ENCODE measurements at regions not wholly inside any gene's neighbourhood (a gene's known extent, or its start where the extent isn't known, plus 50 kb on each side); places are given as distances from the start of the nearest gene placed in this dataset.
A peak's percentile ranks its signal among the peaks of the same experiment; 100 is the strongest.

DNA sequence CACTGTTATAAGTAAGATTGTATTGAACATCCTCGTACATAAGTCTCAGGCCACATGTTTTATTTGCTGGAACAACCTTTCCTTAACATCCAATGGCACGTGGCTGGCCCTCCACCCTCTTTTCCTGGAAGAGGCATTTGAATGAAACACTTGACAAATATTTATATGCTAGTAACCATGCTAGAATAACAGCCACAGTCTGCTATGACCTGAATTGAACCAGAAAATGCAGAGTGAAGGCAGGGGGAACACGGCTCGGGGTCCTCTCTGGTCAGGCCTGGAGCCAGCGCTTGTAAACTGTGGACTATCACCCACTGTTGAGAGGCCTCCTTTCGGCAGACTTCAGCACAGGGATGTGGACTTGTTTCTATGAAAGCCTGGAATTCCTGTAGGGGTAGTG is 198.2 kb upstream of the COPS8 start:
- Histone ChIP-seq H3K14ac (ENCODE audit: insufficient read length) (no peak overlapping the region), H3K23ac (ENCODE audit: insufficient read length) (no peak overlapping the region), H2BK5ac (ENCODE audit: low read depth, low read length) (no peak overlapping the region), H3K27me3 (replicated peaks in 1 of 4; ENCODE audit: control insufficient read depth in 3 of 4, extremely low read depth in 1 of 4, insufficient read depth in 3 of 4, low read length in 3 of 4) (no peaks in the 10 kb centered on the region), H3K56ac (replicated peaks; ENCODE audit: insufficient read length, low read depth, low read length) (no peak overlapping the region), H3K27ac (ENCODE audit: low read depth, low read length) (no peak overlapping the region), H2BK15ac (ENCODE audit: low read length) (no peak overlapping the region), H3K79me2 (ENCODE audit: control insufficient read depth in 1 of 2, insufficient read depth in 2 of 2, low read length in 2 of 2) (no peaks in the 10 kb centered on the region), H2AFZ (ENCODE audit: low read length) (no peak overlapping the region), H3K9ac (replicated peaks in 1 of 4; ENCODE audit: extremely low read depth in 1 of 4, low read depth in 3 of 4, low read length in 3 of 4) (no peak overlapping the region), H2BK20ac (ENCODE audit: low read length) (no peak overlapping the region), H2BK120ac (replicated peaks; ENCODE audit: low read depth, low read length) (no peak overlapping the region), H3K36me3 (ENCODE audit: control insufficient read depth in 2 of 4, insufficient read depth in 4 of 4, low read length in 3 of 4) (no peaks in the 10 kb centered on the region), H3K4ac (replicated peaks; ENCODE audit: insufficient read length, low read depth, low read length) (no peak overlapping the region), H2BK12ac (ENCODE audit: low read depth, low read length) (no peak overlapping the region), H4K5ac (ENCODE audit: insufficient read length, low read depth, low read length) (no peak overlapping the region), H3K23me2 (ENCODE audit: low read depth, low read length) (no peaks in the 10 kb centered on the region), H3K4me1 (replicated peaks in 1 of 4; ENCODE audit: control insufficient read depth in 3 of 4, insufficient read depth in 4 of 4, low read length in 3 of 4) (peaks cover 0 to 3% (median 0%) of the 10 kb centered on the region in 4 experiments; a peak in 2 of 7 replicates), H3K4me2 (ENCODE audit: insufficient read depth in 1 of 2, low read depth in 2 of 2, low read length in 2 of 2) (no peak overlapping the region), H4K20me1 (replicated peaks in 1 of 2; ENCODE audit: control insufficient read depth in 1 of 2, insufficient read depth in 2 of 2, low read length in 2 of 2) (no peaks in the 10 kb centered on the region), H3K9me3 (ENCODE audit: insufficient read depth in 2 of 2, low read depth in 1 of 2, low read length in 1 of 2) (no peaks in the 10 kb centered on the region), H3K4me3 (ENCODE audit: extremely low read depth in 1 of 4, insufficient read depth in 2 of 4, low read depth in 3 of 4, low read length in 4 of 4) (no peak overlapping the region), H2AK5ac (ENCODE audit: low read depth, low read length) (no peak overlapping the region), H4K91ac (replicated peaks; ENCODE audit: insufficient read length, low read length) (no peak overlapping the region), H3K79me1 (ENCODE audit: low read depth, low read length) (no peaks in the 10 kb centered on the region), H4K8ac (ENCODE audit: extremely low read depth, insufficient read depth, low read length) (no peak overlapping the region), H3K18ac (ENCODE audit: extremely low read depth, low read length) (no peak overlapping the region)
- FAIRE-seq (no peak), DNase-seq (ENCODE audit: low read depth in 1 of 2, low spot score in 2 of 2) (peak in 1 of 2 experiments; percentile 36)
- WGBS, 2 experiments (ENCODE audit: extremely low coverage in 1 of 2, insufficient coverage in 1 of 2, insufficient read length in 1 of 2, insufficient replicate concordance in 2 of 2, low coverage in 1 of 2, low lambda C conversion rate in 2 of 2, missing lambda C conversion rate in 1 of 2): 73% methylated on average over 5 of the region's 6 CpGs; no CpG with 5 or more reads in 1 of the 2 experiments
- TF ChIP-seq TAF1 (IDR thresholded peaks at IDR 0.05; ENCODE audit: low read depth, low read length): no peak
- CTCF ChIA-PET (ENCODE audit: partially characterized antibody): no interaction called here
- POLR2A ChIA-PET (ENCODE audit: partially characterized antibody): no interaction called here

Measured in H1 (cell line).